HG02623 (cell line): ENCODE measurements at regions not wholly inside any gene's neighbourhood (a gene's known extent, or its start where the extent isn't known, plus 50 kb on each side); places are given as distances from the start of the nearest gene placed in this dataset.
"Not testable (repeated sequence)": the region's sequence is repeated elsewhere in the genome, so short reads cannot be mapped to it uniquely, and the experiment has no call there.

Experiments used
- ATAC-seq: cut with Tn5 transposase; IDR thresholded peaks from one replicate; pipeline ENCODE4 v1.9.1; 2021; ENCODE audit warnings: moderate library complexity; ENCODE audit not compliant: unreplicated experiment

- no peak for ATAC-seq
Measured at GRCh38 chr18:55763805-55764204, 175.8 kb upstream of the TCF4 start.

- no peak for ATAC-seq
Measured at GRCh38 chr18:55763298-55763697, 175.3 kb upstream of the TCF4 start.

GRCh38 chr18:55762424-55762823 is 174.4 kb upstream of the TCF4 start:
- ATAC-seq = no peak

GRCh38 chr18:55753643-55754263 is 165.8 kb upstream of the TCF4 start:
- ATAC-seq = no peak

GRCh38 chr18:55751476-55751875 is 163.5 kb upstream of the TCF4 start:
- ATAC-seq = no peak

GRCh38 chr18:55748227-55748738 is 160.3 kb upstream of the TCF4 start:
- ATAC-seq = no peak

GRCh38 chr18:55744206-55744605 is 156.2 kb upstream of the TCF4 start:
- no peak for ATAC-seq

- no peak for ATAC-seq
Measured at GRCh38 chr18:55743736-55744135, 155.7 kb upstream of the TCF4 start.

- no peak for ATAC-seq
Measured at GRCh38 chr18:55743133-55743532, 155.1 kb upstream of the TCF4 start.

- ATAC-seq = no peak
Measured at GRCh38 chr18:55739488-55739887, 151.5 kb upstream of the TCF4 start.

GRCh38 chr18:55738483-55739114 is 150.6 kb upstream of the TCF4 start:
- ATAC-seq = no peak

- no peak for ATAC-seq
Measured at GRCh38 chr18:55737781-55738468, 149.9 kb upstream of the TCF4 start.

GRCh38 chr18:55737266-55737665 is 149.3 kb upstream of the TCF4 start:
- ATAC-seq = no peak

GRCh38 chr18:55735969-55736368 is 148.0 kb upstream of the TCF4 start:
- ATAC-seq = no peak

- no peak for ATAC-seq
Measured at GRCh38 chr18:55735199-55735855, 147.3 kb upstream of the TCF4 start.

- ATAC-seq = no peak
Measured at GRCh38 chr18:55732227-55733106, 144.5 kb upstream of the TCF4 start.

- no peak for ATAC-seq
Measured at GRCh38 chr18:55731594-55732042, 143.6 kb upstream of the TCF4 start.

GRCh38 chr18:55721006-55721405 is 133.0 kb upstream of the TCF4 start:
- ATAC-seq = not testable (repeated sequence)

GRCh38 chr18:55713707-55714106 is 125.7 kb upstream of the TCF4 start:
- no peak for ATAC-seq

- ATAC-seq = no peak
Measured at GRCh38 chr18:55706898-55707297, 118.9 kb upstream of the TCF4 start.
